ENCODE measurements at regions not wholly inside any gene's neighbourhood (a gene's known extent, or its start where the extent isn't known, plus 50 kb on each side); places are given as distances from the start of the nearest gene placed in this dataset.

DNA sequence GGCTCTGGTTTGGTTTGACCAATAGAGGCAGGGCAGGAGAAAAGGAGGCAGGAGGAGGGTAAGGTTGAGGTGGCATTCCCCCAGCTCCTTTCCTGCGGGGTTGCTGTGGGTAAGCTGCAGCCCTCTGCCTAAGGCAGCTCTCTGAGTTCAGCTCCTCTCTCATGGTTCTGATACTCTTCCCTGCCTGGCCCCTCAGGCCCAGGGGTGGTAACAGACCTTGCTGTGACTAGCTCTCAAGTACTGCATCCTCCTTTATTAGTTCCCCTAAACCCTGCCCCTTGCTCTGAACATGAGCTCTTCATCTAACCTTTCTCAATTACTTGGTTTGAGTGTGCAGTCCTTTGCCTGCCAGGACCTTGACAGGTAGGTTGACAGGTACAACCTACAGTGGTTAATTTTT lies 205.5 kb downstream of the SLC4A3 start:
- H3K18ac ChIP-seq (ENCODE audit: insufficient read length, low read depth, low read length) = no peak overlapping the region
- WGBS (ENCODE audit: extremely low coverage, insufficient read length, low lambda C conversion rate) = no CpG with 5 or more reads among the region's 1 CpG
- H2AFZ ChIP-seq (ENCODE audit: low read length) = no peak overlapping the region
- H3K23ac ChIP-seq (ENCODE audit: insufficient read length, low read depth, low read length) = no peak overlapping the region
- Mint-ChIP-seq H3K9me3 (no peaks in the 10 kb centered on the region), H3K27me3 (ENCODE audit: low read depth) (no peaks in the 10 kb centered on the region), H3K27ac (no peak overlapping the region), H3K4me3 (no peak overlapping the region), H3K4me1 (no peaks in the 10 kb centered on the region; a peak in 1 of 4 replicates), H3K36me3 (ENCODE audit: insufficient read depth in 1 of 3, low read depth in 3 of 3) (no peaks in the 10 kb centered on the region; a peak in 1 of 7 replicates)
- TF ChIP-seq, protein P1, sequence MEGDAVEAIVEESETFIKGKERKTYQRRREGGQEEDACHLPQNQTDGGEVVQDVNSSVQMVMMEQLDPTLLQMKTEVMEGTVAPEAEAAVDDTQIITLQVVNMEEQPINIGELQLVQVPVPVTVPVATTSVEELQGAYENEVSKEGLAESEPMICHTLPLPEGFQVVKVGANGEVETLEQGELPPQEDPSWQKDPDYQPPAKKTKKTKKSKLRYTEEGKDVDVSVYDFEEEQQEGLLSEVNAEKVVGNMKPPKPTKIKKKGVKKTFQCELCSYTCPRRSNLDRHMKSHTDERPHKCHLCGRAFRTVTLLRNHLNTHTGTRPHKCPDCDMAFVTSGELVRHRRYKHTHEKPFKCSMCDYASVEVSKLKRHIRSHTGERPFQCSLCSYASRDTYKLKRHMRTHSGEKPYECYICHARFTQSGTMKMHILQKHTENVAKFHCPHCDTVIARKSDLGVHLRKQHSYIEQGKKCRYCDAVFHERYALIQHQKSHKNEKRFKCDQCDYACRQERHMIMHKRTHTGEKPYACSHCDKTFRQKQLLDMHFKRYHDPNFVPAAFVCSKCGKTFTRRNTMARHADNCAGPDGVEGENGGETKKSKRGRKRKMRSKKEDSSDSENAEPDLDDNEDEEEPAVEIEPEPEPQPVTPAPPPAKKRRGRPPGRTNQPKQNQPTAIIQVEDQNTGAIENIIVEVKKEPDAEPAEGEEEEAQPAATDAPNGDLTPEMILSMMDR (conservative IDR thresholded peaks at IDR 0.05) = no peak
- H4K5ac ChIP-seq (ENCODE audit: insufficient read length, low read depth, low read length) = no peak overlapping the region
- H2AK5ac ChIP-seq (ENCODE audit: insufficient read length, low read length) = no peak overlapping the region
- no peak overlapping the region for H2BK5ac ChIP-seq (ENCODE audit: insufficient read length, low read length)
- H3K27ac ChIP-seq (ENCODE audit: insufficient read length, low read depth, low read length) = no peak overlapping the region
- H3K4me2 ChIP-seq (ENCODE audit: insufficient read depth, insufficient read length, low read length) = no peak overlapping the region
- H3K4ac ChIP-seq (ENCODE audit: low read depth, low read length) = no peak overlapping the region
- no peak overlapping the region for H3T11ph ChIP-seq (ENCODE audit: low read length)
- no peaks in the 10 kb centered on the region for H3K27me3 ChIP-seq (ENCODE audit: insufficient read depth, low read length)
- no peak overlapping the region for H3K9ac ChIP-seq (ENCODE audit: extremely low read depth, insufficient read length, low read length)
- DNase-seq = no peak
- no peaks in the 10 kb centered on the region for H3K4me1 ChIP-seq (ENCODE audit: insufficient read depth, low read length)
- no peak overlapping the region for H3K56ac ChIP-seq (ENCODE audit: insufficient read length, low read depth, low read length)
- H2BK15ac ChIP-seq (ENCODE audit: low read depth, low read length) = no peak overlapping the region
- no peak overlapping the region for H2BK20ac ChIP-seq (ENCODE audit: low read depth, low read length, poor library complexity, severe bottlenecking)
- no peaks in the 10 kb centered on the region for H3K79me2 ChIP-seq (ENCODE audit: insufficient read depth, low read length)
- H3K79me1 ChIP-seq (ENCODE audit: insufficient read depth, low read depth, low read length, poor library complexity, severe bottlenecking) = no peaks in the 10 kb centered on the region
- H3K9me3 ChIP-seq (ENCODE audit: control insufficient read depth, low read depth, low read length) = no peaks in the 10 kb centered on the region
- H3K23me2 ChIP-seq (ENCODE audit: insufficient read length, low read depth, low read length, poor library complexity, severe bottlenecking) = no peaks in the 10 kb centered on the region
- no peaks in the 10 kb centered on the region for H4K20me1 ChIP-seq (ENCODE audit: control insufficient read depth, insufficient read depth, insufficient read length)
- H2BK12ac ChIP-seq (ENCODE audit: insufficient read length, low read depth, low read length) = no peak overlapping the region
- no peak overlapping the region for H4K91ac ChIP-seq (ENCODE audit: insufficient read length, low read depth, low read length)
- no peak overlapping the region for H4K8ac ChIP-seq (replicated peaks; ENCODE audit: insufficient read length, low read depth, low read length)
- no peak overlapping the region for H2BK120ac ChIP-seq (ENCODE audit: low read depth, low read length, poor library complexity, severe bottlenecking)
- H3K14ac ChIP-seq (ENCODE audit: insufficient read depth, low read length) = no peak overlapping the region
